ENCODE measurements at regions not wholly inside any gene's neighbourhood (a gene's known extent, or its start where the extent isn't known, plus 50 kb on each side); places are given as distances from the start of the nearest gene placed in this dataset.
"Not testable (repeated sequence)": the region's sequence is repeated elsewhere in the genome, so short reads cannot be mapped to it uniquely, and the experiment has no call there.

DNA sequence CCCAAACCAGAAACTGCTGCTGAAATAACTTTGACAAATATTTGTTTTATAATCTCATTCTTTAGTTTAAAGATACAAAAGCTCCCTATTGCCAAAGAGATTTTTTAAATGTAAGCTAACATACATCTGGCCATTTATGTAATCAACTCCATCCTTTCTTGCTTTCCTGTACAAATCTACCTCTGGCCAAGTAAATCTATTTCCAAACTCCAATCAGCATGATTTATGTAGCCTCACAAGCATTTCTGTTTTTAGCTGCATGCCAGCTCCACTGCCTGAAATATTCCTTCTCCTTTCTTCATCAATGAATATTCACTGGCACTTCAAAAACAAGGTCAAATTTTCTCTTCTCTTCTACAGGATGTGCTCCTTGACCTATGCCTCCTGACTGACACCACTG is 80.0 kb downstream of the SHOX2 start:
- DNase-seq, result no peak
- H3K4me3 ChIP-seq, result no peak overlapping the region
- H3K9me3 ChIP-seq, result peaks cover 0 to under 1% (median 0%) of the 10 kb centered on the region in 3 donors
- no peaks in the 10 kb centered on the region for H3K36me3 ChIP-seq
- intact Hi-C loops (cut with DNase I), result no loop called here
- no peaks in the 10 kb centered on the region for H3K27me3 ChIP-seq
- TF ChIP-seq POLR2A (IDR thresholded peaks at IDR 0.05), result no peak
- TF ChIP-seq, protein P1, sequence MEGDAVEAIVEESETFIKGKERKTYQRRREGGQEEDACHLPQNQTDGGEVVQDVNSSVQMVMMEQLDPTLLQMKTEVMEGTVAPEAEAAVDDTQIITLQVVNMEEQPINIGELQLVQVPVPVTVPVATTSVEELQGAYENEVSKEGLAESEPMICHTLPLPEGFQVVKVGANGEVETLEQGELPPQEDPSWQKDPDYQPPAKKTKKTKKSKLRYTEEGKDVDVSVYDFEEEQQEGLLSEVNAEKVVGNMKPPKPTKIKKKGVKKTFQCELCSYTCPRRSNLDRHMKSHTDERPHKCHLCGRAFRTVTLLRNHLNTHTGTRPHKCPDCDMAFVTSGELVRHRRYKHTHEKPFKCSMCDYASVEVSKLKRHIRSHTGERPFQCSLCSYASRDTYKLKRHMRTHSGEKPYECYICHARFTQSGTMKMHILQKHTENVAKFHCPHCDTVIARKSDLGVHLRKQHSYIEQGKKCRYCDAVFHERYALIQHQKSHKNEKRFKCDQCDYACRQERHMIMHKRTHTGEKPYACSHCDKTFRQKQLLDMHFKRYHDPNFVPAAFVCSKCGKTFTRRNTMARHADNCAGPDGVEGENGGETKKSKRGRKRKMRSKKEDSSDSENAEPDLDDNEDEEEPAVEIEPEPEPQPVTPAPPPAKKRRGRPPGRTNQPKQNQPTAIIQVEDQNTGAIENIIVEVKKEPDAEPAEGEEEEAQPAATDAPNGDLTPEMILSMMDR (IDR thresholded peaks at IDR 0.05), result no peak
- H3K4me1 ChIP-seq, result no peaks in the 10 kb centered on the region
- no peak overlapping the region for H3K27ac ChIP-seq

DNA sequence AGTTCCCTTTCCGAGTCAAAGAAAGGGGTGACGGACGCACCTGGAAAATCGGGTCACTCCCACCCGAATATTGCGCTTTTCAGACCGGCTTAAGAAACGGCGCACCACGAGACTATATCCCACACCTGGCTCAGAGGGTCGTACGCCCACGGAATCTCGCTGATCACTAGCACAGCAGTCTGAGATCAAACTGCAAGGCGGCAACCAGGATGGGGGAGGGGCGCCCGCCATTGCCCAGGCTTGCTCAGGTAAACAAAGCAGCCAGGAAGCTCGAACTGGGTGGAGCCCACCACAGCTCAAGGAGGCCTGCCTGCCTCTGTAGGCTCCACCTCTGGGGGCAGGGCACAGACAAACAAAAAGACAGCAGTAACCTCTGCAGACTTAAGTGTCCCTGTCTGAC is 86.3 kb downstream of the SHOX2 start:
- DNase-seq, H3K4me3 ChIP-seq: not testable (repeated sequence)
- WGBS, 2 donors, result no CpG with 5 or more reads among the region's 18 CpGs

DNA sequence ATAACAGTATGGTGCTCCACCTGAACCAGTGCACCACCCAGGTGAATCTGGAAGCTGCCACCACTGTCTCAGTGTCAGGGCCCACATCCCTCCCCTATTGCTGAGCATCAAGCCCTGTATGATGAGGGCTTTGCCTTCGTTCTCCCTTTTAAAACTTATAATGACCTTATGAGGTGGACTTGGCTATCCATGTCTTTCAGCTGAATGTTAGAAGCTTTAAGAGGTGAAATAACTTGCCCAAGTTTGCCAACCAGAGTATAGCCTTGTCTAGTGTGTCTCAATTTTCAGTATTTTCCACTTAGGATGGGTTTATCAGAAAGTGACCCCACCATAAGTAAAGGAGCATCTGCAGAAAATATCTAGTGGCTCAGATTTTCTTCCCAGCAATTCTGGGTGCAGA is 87.8 kb downstream of the SHOX2 start:
- intact Hi-C loops (cut with DNase I), result no loop called here

More for the DNA sequence above, 86.3 kb downstream of the SHOX2 start:
- H3K36me3 ChIP-seq; H3K27ac ChIP-seq; H3K4me1 ChIP-seq; intact Hi-C loops (cut with DNase I); H3K27me3 ChIP-seq: not testable (repeated sequence)
- H3K9me3 ChIP-seq, result peaks cover 0 to 11% (median 0%) of the 10 kb centered on the region in 3 donors

DNA sequence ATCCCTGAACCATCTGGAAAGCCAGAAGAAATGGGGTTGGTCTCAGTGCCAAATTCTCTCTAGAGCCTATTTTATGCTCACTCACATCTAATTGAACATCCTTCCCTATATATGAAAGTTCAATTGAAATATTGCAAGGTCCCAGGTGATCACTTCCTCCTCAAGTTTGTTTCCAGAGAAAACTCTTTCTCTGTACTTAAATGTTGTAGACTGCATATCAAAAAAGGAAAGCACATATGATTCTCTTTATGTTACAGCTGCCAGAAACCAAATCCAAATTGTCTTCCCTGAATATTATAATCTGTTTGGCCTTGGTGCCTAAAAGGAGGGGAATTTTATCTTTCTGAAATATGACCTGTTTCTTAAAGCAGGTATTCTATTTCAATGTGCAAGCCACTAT is 93.3 kb downstream of the SHOX2 start:
- DNase-seq, result no peak
- no peak overlapping the region for H3K4me3 ChIP-seq
- intact Hi-C loops (cut with DNase I), result no loop called here
- H3K36me3 ChIP-seq, result no peaks in the 10 kb centered on the region
- TF ChIP-seq, protein P1 (IDR thresholded peaks at IDR 0.05), result no peak
- no peak for TF ChIP-seq POLR2A (IDR thresholded peaks at IDR 0.05)
- H3K27me3 ChIP-seq, result no peaks in the 10 kb centered on the region
- H3K4me1 ChIP-seq, result no peaks in the 10 kb centered on the region
- H3K27ac ChIP-seq, result no peak overlapping the region
- H3K9me3 ChIP-seq, result peaks cover 0 to 16% (median 0%) of the 10 kb centered on the region in 3 donors

More for the DNA sequence above, 87.8 kb downstream of the SHOX2 start:
- H3K4me1 ChIP-seq, result no peaks in the 10 kb centered on the region
- no peaks in the 10 kb centered on the region for H3K27me3 ChIP-seq
- no peak for DNase-seq
- no peaks in the 10 kb centered on the region for H3K36me3 ChIP-seq
- TF ChIP-seq POLR2A (IDR thresholded peaks at IDR 0.05), result no peak
- TF ChIP-seq, protein P1 (IDR thresholded peaks at IDR 0.05), result no peak
- 45 to 62% methylated on average over 1 of the region's 1 CpG for WGBS, 2 donors
- H3K27ac ChIP-seq, result no peak overlapping the region
- no peak overlapping the region for H3K4me3 ChIP-seq
- peaks cover 0 to 11% (median 0%) of the 10 kb centered on the region in 3 donors for H3K9me3 ChIP-seq

DNA sequence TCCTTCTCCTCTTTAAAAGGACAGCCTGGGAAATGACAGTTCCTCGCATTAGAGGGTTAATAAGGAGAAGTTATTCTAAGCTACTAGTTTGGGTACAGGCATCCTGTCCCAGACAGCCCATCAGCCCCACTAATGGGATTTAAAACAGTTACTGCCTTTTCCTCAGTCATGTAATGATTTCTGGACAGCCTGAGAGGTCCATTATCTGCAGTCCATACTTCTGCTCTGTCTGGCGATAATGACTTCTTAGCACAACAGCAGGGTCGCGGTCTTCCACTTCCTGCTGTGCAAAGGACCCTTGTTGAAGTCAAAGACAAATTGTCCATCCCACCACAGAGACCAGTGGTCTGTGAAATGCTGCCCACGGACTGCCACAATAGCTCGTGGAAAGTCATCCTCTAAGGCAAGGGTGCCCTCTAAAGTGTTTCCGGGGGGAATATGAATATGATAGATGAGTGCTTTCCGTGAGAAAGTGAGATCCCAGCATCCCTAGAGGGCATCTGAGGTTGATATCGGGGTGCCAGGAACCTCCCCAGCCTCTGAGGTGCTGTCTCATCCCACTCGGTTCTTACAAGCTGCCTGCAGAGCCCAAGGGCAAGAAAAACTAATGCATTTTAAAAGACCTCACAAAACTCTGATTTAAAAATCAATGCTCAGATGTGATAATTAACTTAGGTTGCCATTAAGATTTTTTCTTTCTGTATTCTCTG is 100.7 kb downstream of the SHOX2 start:
- intact Hi-C loops (cut with DNase I), result no loop called here
- no peak for DNase-seq
- Histone ChIP-seq H3K4me1 (no peaks in the 10 kb centered on the region), H3K4me3 (no peak overlapping the region), H3K27me3 (no peaks in the 10 kb centered on the region), H3K27ac (no peak overlapping the region), H3K36me3 (no peaks in the 10 kb centered on the region), H3K9me3 (peaks cover 0 to 11% (median 0%) of the 10 kb centered on the region in 3 donors)
- 54 to 67% methylated on average over 7 to 9 of the region's 10 CpGs for WGBS, 2 donors
- TF ChIP-seq, protein P1 (IDR thresholded peaks at IDR 0.05), result no peak
- no peak for TF ChIP-seq POLR2A (IDR thresholded peaks at IDR 0.05)

DNA sequence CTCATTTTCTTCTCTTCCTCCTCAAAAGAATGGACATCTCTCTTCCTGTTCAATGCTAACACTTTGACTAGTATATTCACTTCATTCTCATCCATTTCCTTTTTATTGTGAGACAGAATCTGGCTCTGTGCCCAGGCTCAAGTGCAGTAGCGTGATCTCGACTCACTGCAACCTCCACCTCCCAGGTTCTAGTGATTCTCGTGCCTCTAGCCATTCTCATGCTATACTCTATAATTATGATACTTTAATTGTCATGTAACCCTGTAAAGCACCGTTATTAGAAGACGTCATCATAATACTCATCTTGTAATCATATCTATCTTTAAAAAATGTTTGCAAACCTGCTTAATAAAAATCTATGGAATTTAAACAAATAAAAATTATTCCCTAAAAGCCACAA is 107.0 kb downstream of the SHOX2 start:
- TF ChIP-seq, protein P1 (IDR thresholded peaks at IDR 0.05), result no peak
- TF ChIP-seq POLR2A (IDR thresholded peaks at IDR 0.05), result no peak
- intact Hi-C loops (cut with DNase I), result no loop called here
- Histone ChIP-seq H3K4me1 (no peaks in the 10 kb centered on the region), H3K27me3 (no peaks in the 10 kb centered on the region), H3K36me3 (no peaks in the 10 kb centered on the region), H3K4me3 (no peak overlapping the region), H3K9me3 (peaks cover 0 to 8% (median 0%) of the 10 kb centered on the region in 3 donors), H3K27ac (no peak overlapping the region)
- DNase-seq, result no peak
- 59 to 71% methylated on average over 5 of the region's 5 CpGs for WGBS, 2 donors
